ENCODE measurements at regions not wholly inside any gene's neighbourhood (a gene's known extent, or its start where the extent isn't known, plus 50 kb on each side); places are given as distances from the start of the nearest gene placed in this dataset.

DNA sequence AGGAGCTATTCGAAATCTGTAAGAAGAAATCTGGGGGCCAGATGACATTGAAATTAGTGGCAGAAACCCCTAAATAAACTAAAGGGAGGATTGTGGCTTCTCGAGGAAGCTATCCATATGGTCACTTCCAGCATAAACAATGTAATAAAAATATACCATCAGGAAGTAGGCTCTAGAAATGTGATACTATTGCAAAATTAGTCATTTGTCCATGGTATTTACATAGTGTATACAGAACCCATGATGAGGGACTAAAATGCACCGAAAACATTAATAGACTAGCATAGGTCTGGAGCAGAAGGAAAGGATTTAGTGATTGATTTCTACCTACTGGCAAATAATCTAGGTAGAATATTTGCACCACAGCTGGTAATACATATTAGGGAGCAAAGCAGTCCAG lies 1344.0 kb downstream of the FSTL5 start:
- no peaks in the 10 kb centered on the region for H3K36me3 Mint-ChIP-seq (ENCODE audit: low read depth)
- H3K9me3 Mint-ChIP-seq, result peaks cover 13% of the 10 kb centered on the region
- no peak for DNase-seq (ENCODE audit: low spot score)
- intact Hi-C loops (cut with micrococcal nuclease), result no loop called here
- no peak overlapping the region for H3K27ac Mint-ChIP-seq
- H3K4me3 Mint-ChIP-seq (ENCODE audit: low read depth), result no peak overlapping the region
- H3K4me1 Mint-ChIP-seq (ENCODE audit: low read depth), result no peaks in the 10 kb centered on the region
- no peaks in the 10 kb centered on the region for H3K27me3 Mint-ChIP-seq (ENCODE audit: low read depth)

DNA sequence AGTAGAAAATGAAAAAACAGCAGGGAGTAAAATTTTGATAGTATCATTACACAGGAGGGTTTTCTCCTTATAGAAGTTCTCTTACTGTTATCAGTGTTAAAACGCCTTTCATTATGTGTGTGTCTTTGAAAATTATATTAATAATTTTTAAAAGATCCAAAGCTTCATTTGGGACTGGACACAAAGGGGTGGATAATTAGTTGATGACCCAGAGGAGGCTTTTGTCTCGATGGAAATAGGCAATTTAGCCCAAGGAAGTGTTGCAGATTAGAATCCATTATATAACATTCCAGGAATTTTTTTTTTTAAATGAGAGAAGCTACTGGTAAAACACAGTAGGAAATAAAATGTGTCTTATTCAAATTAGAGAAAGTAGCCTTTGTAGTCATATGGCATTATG lies 1339.3 kb downstream of the FSTL5 start:
- Mint-ChIP-seq H3K27me3 (ENCODE audit: low read depth) (no peaks in the 10 kb centered on the region), H3K27ac (no peak overlapping the region), H3K4me1 (ENCODE audit: low read depth) (no peaks in the 10 kb centered on the region), H3K4me3 (ENCODE audit: low read depth) (no peak overlapping the region), H3K9me3 (peaks cover 14% of the 10 kb centered on the region), H3K36me3 (ENCODE audit: low read depth) (no peaks in the 10 kb centered on the region)
- no peak for DNase-seq (ENCODE audit: low spot score)
- intact Hi-C loops (cut with micrococcal nuclease), result no loop called here

DNA sequence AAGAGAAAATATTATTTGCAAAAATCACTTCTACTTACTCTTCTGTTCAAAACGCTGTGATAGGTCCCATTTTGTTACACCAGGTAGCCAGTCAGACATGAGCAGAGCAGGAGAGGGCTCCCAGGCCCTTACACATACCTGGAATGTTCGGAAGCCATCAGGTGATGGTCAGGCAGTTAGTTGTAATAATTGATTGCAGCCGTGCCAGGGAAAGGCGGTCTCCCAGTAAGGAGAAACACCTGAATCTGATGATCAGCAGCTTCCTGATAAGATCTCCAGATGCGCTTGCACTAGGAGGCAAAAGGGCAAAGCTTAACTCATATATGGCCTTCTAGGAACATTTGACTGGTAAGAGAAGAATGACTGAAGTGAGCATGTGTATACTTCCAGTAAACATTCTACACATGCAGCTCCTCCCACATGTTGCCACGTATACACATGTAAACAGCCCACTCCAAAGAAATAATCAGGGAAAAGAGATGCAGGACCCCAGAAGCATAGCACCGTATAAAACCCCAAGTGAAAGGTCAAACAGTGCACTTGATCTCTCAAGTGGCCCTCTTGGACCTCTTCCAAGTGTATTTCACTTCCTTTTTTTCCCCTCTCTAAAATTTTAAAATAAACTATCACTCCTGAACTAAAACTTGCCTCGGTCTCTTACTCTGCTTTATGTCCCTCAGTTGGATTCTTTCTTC lies 1338.0 kb downstream of the FSTL5 start:
- Mint-ChIP-seq H3K4me3 (ENCODE audit: low read depth) (no peak overlapping the region), H3K36me3 (ENCODE audit: low read depth) (no peaks in the 10 kb centered on the region), H3K27me3 (ENCODE audit: low read depth) (no peaks in the 10 kb centered on the region), H3K27ac (no peak overlapping the region), H3K9me3 (peaks cover 8% of the 10 kb centered on the region), H3K4me1 (ENCODE audit: low read depth) (no peaks in the 10 kb centered on the region)
- DNase-seq (ENCODE audit: low spot score), result no peak
- intact Hi-C loops (cut with micrococcal nuclease), result no loop called here

DNA sequence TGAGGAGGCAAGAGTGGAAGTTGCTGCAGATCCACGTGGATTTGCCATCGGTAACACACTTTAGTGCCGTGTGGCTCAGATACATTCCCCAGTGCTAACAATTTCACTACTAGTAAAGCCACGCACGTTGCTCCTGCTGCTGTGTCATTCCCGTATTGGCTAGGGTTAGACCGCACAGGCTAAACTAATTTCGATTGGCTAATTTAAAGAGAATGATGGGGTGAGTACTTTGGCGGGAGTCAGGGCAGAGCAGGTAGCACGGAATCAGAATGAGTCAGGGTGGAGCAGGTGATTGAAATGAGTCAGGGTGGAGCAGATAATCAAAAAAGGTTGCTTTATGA lies 1337.5 kb downstream of the FSTL5 start:
- intact Hi-C loops (cut with micrococcal nuclease), result no loop called here
- no peak for DNase-seq (ENCODE audit: low spot score)
- H3K36me3 Mint-ChIP-seq (ENCODE audit: low read depth), result no peaks in the 10 kb centered on the region
- H3K4me1 Mint-ChIP-seq (ENCODE audit: low read depth), result no peaks in the 10 kb centered on the region
- peaks cover 8% of the 10 kb centered on the region for H3K9me3 Mint-ChIP-seq
- H3K4me3 Mint-ChIP-seq (ENCODE audit: low read depth), result no peak overlapping the region
- no peak overlapping the region for H3K27ac Mint-ChIP-seq
- no peaks in the 10 kb centered on the region for H3K27me3 Mint-ChIP-seq (ENCODE audit: low read depth)

DNA sequence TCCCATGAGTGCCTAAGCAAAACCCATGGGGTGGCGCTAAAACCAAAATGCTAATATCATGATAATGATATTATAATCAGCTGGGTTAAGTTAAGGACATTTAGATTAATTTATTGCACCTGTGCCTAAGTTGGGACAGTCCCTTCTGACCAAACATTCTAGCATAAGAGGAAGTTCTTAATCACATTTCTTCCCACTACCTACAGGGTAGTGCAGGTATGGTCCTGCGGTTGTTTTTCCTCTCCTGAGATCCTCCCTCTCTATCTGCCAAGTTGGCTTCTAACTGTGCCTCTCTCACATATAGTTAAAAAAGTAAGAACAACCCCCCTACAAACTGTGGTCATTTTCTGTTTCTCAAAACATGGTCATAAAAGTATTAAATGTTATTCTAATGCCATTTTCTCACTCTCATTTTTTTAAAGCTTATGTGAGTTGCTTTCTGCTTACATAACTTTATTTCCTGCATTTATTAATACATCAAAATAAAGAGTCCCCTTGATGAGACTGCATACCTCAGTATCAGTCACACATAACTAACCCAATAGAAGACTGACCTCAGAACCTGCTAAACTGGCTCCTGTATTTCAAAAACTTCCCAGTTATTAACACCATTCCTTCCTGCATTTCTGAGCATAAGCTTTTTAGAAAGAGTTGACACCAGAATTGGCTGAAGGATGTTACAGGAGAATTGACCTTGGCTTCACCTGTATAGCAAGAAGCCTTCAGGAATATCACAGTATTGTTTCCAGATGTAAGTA lies 1332.5 kb downstream of the FSTL5 start:
- intact Hi-C loops (cut with micrococcal nuclease), result no loop called here
- no peak for DNase-seq (ENCODE audit: low spot score)
- Mint-ChIP-seq H3K27me3 (ENCODE audit: low read depth) (no peaks in the 10 kb centered on the region), H3K27ac (no peak overlapping the region), H3K4me3 (ENCODE audit: low read depth) (no peak overlapping the region), H3K9me3 (peaks cover 16% of the 10 kb centered on the region), H3K36me3 (ENCODE audit: low read depth) (no peaks in the 10 kb centered on the region), H3K4me1 (ENCODE audit: low read depth) (no peaks in the 10 kb centered on the region)

DNA sequence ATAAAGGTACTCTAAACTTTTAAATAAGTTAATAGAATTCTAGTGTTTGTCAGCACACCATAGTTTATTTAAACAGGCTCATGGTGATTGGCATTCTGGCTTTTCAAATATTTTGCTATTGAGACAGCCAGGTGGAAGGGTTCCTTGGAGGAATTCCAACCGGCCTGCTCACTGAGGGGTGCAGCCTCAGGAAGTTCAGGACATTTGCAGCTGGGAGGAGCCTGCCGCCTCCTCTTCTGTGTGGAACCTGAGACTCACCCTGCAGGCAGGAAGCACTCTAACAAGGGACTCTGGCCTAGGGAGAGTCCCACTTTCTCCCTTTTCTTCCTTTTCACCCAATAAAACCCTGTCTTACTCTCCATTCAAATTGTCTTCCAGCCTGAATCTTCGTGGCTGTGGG lies 1328.0 kb downstream of the FSTL5 start:
- Mint-ChIP-seq H3K9me3 (peaks cover 21% of the 10 kb centered on the region), H3K36me3 (ENCODE audit: low read depth) (no peaks in the 10 kb centered on the region), H3K4me3 (ENCODE audit: low read depth) (no peak overlapping the region), H3K27me3 (ENCODE audit: low read depth) (no peaks in the 10 kb centered on the region), H3K27ac (no peak overlapping the region), H3K4me1 (ENCODE audit: low read depth) (no peaks in the 10 kb centered on the region)
- no peak for DNase-seq (ENCODE audit: low spot score)
- intact Hi-C loops (cut with micrococcal nuclease), result no loop called here

DNA sequence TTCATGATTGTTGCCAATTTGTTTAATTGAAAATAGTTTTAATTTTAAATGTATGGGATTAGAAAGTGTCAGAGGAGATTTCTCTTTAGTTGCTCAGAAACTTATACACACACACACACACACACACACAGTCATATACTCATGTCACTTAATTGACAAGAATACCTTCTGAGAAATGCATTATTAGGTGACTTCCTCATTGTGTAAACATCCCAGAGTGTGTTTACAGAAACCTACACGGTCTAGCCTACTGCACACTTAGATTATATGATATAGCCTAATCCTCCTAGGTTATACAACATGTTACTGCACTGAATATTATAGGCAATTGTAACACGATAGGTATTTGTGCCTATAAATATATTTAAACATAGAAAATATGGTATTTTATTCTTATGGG lies 1327.4 kb downstream of the FSTL5 start:
- DNase-seq (ENCODE audit: low spot score), result no peak
- Mint-ChIP-seq H3K4me1 (ENCODE audit: low read depth) (no peaks in the 10 kb centered on the region), H3K27ac (no peak overlapping the region), H3K27me3 (ENCODE audit: low read depth) (no peaks in the 10 kb centered on the region), H3K36me3 (ENCODE audit: low read depth) (no peaks in the 10 kb centered on the region), H3K9me3 (peaks cover 17% of the 10 kb centered on the region), H3K4me3 (ENCODE audit: low read depth) (no peak overlapping the region)
- intact Hi-C loops (cut with micrococcal nuclease), result no loop called here

DNA sequence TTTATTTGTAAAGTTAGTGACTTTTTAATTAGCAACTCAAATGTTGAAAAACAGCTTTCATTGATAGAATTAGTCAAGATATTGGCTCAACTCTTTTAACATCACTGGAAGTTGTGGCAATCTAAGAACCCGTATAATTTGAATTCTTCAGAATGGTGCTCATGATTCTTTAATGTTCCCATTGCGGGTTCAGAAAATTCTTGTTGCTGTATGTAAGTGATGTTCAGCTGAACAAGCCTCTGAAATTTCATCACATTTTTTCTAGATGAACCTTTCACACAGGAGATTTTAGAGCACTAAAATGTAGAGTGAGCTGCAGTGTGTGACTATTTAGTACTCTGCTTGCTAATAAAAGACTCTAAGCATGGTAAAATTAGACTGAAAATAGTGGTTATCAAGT lies 1317.7 kb downstream of the FSTL5 start:
- Mint-ChIP-seq H3K36me3 (ENCODE audit: low read depth) (no peaks in the 10 kb centered on the region), H3K4me1 (ENCODE audit: low read depth) (no peaks in the 10 kb centered on the region), H3K27ac (no peak overlapping the region), H3K27me3 (ENCODE audit: low read depth) (no peaks in the 10 kb centered on the region), H3K4me3 (ENCODE audit: low read depth) (no peak overlapping the region), H3K9me3 (peaks cover 14% of the 10 kb centered on the region)
- DNase-seq (ENCODE audit: low spot score), result no peak
- intact Hi-C loops (cut with micrococcal nuclease), result no loop called here

DNA sequence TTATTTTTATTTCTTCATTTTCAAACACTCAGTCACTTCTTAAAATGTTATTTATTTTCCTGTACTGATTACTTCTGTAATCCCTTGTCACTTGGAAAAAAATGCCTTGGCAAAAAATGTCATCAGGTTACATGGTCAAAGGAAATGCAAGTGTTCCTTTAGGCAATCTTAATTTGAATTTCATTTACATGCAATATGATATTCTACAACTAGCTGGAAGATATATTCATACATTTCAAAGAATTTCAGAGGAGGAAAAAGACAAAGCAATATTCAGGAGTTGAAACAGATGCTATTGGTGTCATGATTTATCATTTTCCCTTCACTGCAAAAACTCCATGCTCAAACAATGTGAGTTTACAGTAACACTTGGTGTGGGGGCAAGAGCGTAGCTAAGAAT lies 1316.6 kb downstream of the FSTL5 start:
- intact Hi-C loops (cut with micrococcal nuclease), result no loop called here
- Mint-ChIP-seq H3K4me3 (ENCODE audit: low read depth) (no peak overlapping the region), H3K4me1 (ENCODE audit: low read depth) (no peaks in the 10 kb centered on the region), H3K27ac (no peak overlapping the region), H3K36me3 (ENCODE audit: low read depth) (no peaks in the 10 kb centered on the region), H3K9me3 (peaks cover 19% of the 10 kb centered on the region), H3K27me3 (ENCODE audit: low read depth) (no peaks in the 10 kb centered on the region)
- no peak for DNase-seq (ENCODE audit: low spot score)

DNA sequence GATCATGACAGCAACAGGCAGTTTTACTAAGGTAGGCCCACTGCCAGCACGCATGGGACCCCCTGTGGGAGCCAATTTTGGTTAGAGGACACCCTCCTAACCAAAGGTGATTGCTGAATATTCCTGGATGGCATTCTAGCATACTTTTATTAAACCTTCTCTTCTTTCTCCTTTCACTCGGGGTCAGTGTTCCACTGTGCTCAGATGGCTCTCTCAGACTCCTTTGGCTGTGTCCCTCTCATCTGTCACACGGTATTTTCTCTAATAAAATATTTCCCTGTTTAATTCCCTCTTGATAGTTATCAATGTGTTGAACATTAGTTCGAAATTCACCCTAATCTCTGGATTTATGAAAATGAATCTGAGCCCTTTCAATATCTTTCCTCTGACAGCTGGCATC lies 1315.3 kb downstream of the FSTL5 start:
- no peaks in the 10 kb centered on the region for H3K4me1 Mint-ChIP-seq (ENCODE audit: low read depth)
- H3K36me3 Mint-ChIP-seq (ENCODE audit: low read depth), result no peaks in the 10 kb centered on the region
- peaks cover 19% of the 10 kb centered on the region for H3K9me3 Mint-ChIP-seq
- intact Hi-C loops (cut with micrococcal nuclease), result no loop called here
- H3K27ac Mint-ChIP-seq, result no peak overlapping the region
- no peak for DNase-seq (ENCODE audit: low spot score)
- H3K27me3 Mint-ChIP-seq (ENCODE audit: low read depth), result no peaks in the 10 kb centered on the region
- H3K4me3 Mint-ChIP-seq (ENCODE audit: low read depth), result no peak overlapping the region

DNA sequence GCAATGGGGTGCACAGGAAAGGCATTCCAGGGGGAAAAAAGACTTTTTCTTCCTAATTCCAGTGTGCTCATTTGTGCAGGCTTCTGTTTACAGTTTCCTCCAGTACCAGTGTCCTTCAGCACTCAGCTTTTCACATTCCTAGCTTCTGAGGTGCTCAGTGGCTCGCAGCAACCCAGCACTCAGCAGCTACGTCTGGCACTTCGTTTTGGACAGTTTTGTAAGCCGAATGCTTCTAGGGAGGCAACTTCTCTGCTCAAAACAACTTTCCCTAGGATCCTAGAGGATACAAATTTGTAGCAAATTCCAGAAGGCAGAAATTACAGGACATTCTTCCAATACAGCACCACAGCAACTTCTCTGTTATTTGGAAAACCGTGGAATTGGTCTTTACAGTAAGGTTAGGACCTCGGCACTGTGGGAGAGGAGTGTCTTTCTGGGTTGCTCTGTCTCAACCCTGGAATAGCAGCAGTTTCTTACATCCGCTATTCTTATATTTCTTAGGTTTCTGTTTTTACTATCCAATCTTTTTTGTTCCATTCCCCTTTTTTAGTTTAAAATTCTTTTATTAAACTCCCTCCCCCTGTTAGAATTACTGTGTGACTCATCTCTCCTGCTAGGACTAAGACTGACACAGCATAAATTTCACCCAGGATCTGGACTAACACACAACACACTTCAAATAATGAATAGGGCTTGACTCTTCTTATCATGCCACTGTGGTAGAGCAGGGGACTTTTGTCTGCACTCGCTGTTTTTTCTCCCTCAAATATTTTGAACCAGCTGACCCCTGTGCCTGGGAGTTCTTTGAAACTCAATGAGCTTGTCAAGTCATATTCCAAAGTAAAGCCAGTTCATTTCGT lies 1314.7 kb downstream of the FSTL5 start:
- intact Hi-C loops (cut with micrococcal nuclease), result no loop called here
- no peak overlapping the region for H3K27ac Mint-ChIP-seq
- peaks cover 22% of the 10 kb centered on the region for H3K9me3 Mint-ChIP-seq
- H3K4me1 Mint-ChIP-seq (ENCODE audit: low read depth), result no peaks in the 10 kb centered on the region
- H3K27me3 Mint-ChIP-seq (ENCODE audit: low read depth), result no peaks in the 10 kb centered on the region
- no peak overlapping the region for H3K4me3 Mint-ChIP-seq (ENCODE audit: low read depth)
- H3K36me3 Mint-ChIP-seq (ENCODE audit: low read depth), result no peaks in the 10 kb centered on the region
- no peak for DNase-seq (ENCODE audit: low spot score)

DNA sequence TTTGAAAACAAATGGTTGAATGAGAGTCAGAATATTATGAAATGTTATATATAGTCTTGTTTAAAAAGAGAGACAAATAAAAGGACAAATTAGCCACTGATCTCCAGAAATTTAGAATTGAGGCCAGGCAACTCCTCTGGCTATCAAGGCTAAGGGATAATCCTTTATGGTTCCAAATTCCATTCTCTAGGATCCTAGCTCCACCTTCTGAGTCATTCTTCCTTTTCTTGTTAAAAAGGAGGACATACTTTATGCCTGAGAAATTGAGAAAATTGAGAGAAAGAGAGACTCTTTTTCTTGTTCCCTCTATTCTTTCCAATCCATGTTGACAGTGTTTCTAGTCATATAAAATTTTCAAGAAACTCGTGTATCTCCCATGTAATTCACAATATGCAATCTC lies 1299.5 kb downstream of the FSTL5 start:
- intact Hi-C loops (cut with micrococcal nuclease), result no loop called here

DNA sequence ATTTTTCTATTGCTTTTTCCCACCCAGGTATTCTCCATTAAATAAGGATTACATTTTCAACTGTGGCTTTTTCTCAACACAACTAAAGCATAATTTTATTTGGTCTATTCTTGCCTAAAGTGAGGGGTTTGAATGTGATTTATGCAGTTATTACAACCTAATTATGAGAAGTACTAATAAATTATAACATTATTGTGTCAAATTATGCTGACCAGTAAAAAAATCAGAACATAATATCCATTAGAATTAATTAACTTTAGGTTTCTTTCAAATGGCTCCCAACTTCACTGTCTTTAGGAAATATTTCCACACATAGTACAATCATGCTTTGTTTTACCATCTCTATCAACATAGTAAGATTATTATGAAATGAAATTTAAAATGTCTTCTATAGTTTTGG lies 1293.9 kb downstream of the FSTL5 start:
- Mint-ChIP-seq H3K4me1 (ENCODE audit: low read depth) (no peaks in the 10 kb centered on the region), H3K27ac (no peak overlapping the region), H3K27me3 (ENCODE audit: low read depth) (no peaks in the 10 kb centered on the region), H3K4me3 (ENCODE audit: low read depth) (no peak overlapping the region), H3K36me3 (ENCODE audit: low read depth) (no peaks in the 10 kb centered on the region), H3K9me3 (peaks cover 25% of the 10 kb centered on the region)
- no peak for DNase-seq (ENCODE audit: low spot score)
- intact Hi-C loops (cut with micrococcal nuclease), result no loop called here

More for the DNA sequence above, 1299.5 kb downstream of the FSTL5 start:
- no peak for DNase-seq (ENCODE audit: low spot score)
- Mint-ChIP-seq H3K27ac (no peak overlapping the region), H3K4me3 (ENCODE audit: low read depth) (no peak overlapping the region), H3K27me3 (ENCODE audit: low read depth) (no peaks in the 10 kb centered on the region), H3K9me3 (peaks cover 27% of the 10 kb centered on the region), H3K4me1 (ENCODE audit: low read depth) (no peaks in the 10 kb centered on the region), H3K36me3 (ENCODE audit: low read depth) (no peaks in the 10 kb centered on the region)

All from activated T-helper 2 cell treated with anti-CD3 and anti-CD28 coated beads, Interferon-gamma antibody, Interleukin-2, Interleukin-4, amounts not matched to agents 10 μg/mL and 5 μg/mL and 100 μg/mL, durations not matched to agents 14 hours and 24 hours and 36 hours (primary cell).